ENCODE measurements at regions not wholly inside any gene's neighbourhood (a gene's known extent, or its start where the extent isn't known, plus 50 kb on each side); places are given as distances from the start of the nearest gene placed in this dataset.

GRCh38 chr17:27384261-27384701, 72.0 kb upstream of the KSR1 start:
- no peak overlapping the region for H3K4me3 ChIP-seq (ENCODE audit: low read depth, low read length)
- no peak for TF ChIP-seq CTCF (IDR thresholded peaks at IDR 0.05; ENCODE audit: low read depth, low read length, missing control alignments)
- in situ Hi-C loops (cut with HindIII; ENCODE audit: low sequenced_read_pairs): no loop called here
- peak; percentile 94 for DNase-seq (ENCODE audit: low read depth)

GRCh38 chr17:27384726-27385125, 71.5 kb upstream of the KSR1 start:
- peak; percentile 69 for DNase-seq (ENCODE audit: low read depth)
- TF ChIP-seq CTCF (IDR thresholded peaks at IDR 0.05; ENCODE audit: low read depth, low read length, missing control alignments): no peak
- no peak overlapping the region for H3K4me3 ChIP-seq (ENCODE audit: low read depth, low read length)
- in situ Hi-C loops (cut with HindIII; ENCODE audit: low sequenced_read_pairs): no loop called here

- in situ Hi-C loops (cut with HindIII; ENCODE audit: low sequenced_read_pairs): no loop called here
- no peak for DNase-seq (ENCODE audit: low read depth)
- no peak for TF ChIP-seq CTCF (IDR thresholded peaks at IDR 0.05; ENCODE audit: low read depth, low read length, missing control alignments)
Observed at GRCh38 chr17:27385626-27386025, 70.6 kb upstream of the KSR1 start.

GRCh38 chr17:27386206-27387075, 69.8 kb upstream of the KSR1 start:
- TF ChIP-seq CTCF (IDR thresholded peaks at IDR 0.05; ENCODE audit: low read depth, low read length, missing control alignments): no peak
- DNase-seq (ENCODE audit: low read depth): no peak
- in situ Hi-C loops (cut with HindIII; ENCODE audit: low sequenced_read_pairs): no loop called here
- no peak overlapping the region for H3K4me3 ChIP-seq (ENCODE audit: low read depth, low read length)

More at GRCh38 chr17:27385626-27386025, 70.6 kb upstream of the KSR1 start:
- H3K4me3 ChIP-seq (ENCODE audit: low read depth, low read length): no peak overlapping the region

- no peak overlapping the region for H3K4me3 ChIP-seq (ENCODE audit: low read depth, low read length)
- no peak for DNase-seq (ENCODE audit: low read depth)
- in situ Hi-C loops (cut with HindIII; ENCODE audit: low sequenced_read_pairs): no loop called here
- TF ChIP-seq CTCF (IDR thresholded peaks at IDR 0.05; ENCODE audit: low read depth, low read length, missing control alignments): no peak
Observed at GRCh38 chr17:27389542-27390140, 66.6 kb upstream of the KSR1 start.

GRCh38 chr17:27390540-27390939, 65.7 kb upstream of the KSR1 start:
- TF ChIP-seq CTCF (IDR thresholded peaks at IDR 0.05; ENCODE audit: low read depth, low read length, missing control alignments): no peak
- DNase-seq (ENCODE audit: low read depth): no peak
- no peak overlapping the region for H3K4me3 ChIP-seq (ENCODE audit: low read depth, low read length)
- in situ Hi-C loops (cut with HindIII; ENCODE audit: low sequenced_read_pairs): no loop called here
